Activated CD4-positive, alpha-beta T cell treated with anti-CD3 and anti-CD28 coated beads, Interleukin-2, amount 50 U/mL, for 24 hours (primary cell): ENCODE measurements at regions not wholly inside any gene's neighbourhood (a gene's known extent, or its start where the extent isn't known, plus 50 kb on each side); places are given as distances from the start of the nearest gene placed in this dataset.
"Not testable (repeated sequence)": the region's sequence is repeated elsewhere in the genome, so short reads cannot be mapped to it uniquely, and the experiment has no call there.

Experiments
- DNase-seq, 2 donors: peaks; one replicate each; pipeline ENCODE4 v3.0.0-alpha.2; 2020; ENCODE audit warnings: low read depth in 1 of 2, low spot score in 1 of 2

DNA sequence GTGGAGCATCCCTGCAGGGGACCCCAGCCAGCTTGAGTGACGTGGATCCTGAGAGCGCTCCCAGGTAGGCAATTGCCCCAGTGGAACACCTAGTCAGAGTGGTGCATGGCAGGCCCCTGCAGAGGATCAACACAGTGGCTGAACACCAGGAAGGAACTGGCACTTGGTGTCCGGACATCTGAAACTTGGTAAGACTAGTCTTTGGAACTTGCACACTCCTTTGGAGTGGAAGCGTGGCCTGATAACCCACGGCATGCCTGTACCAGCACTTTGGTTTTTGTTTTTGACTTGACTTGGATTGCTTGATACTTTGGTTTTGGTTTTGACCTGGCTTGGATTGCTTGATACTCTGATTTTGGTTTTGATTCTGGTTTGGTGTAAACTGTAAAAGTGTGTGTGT lies 69.9 kb upstream of the RAP1B start:
- not testable (repeated sequence) for DNase-seq

DNA sequence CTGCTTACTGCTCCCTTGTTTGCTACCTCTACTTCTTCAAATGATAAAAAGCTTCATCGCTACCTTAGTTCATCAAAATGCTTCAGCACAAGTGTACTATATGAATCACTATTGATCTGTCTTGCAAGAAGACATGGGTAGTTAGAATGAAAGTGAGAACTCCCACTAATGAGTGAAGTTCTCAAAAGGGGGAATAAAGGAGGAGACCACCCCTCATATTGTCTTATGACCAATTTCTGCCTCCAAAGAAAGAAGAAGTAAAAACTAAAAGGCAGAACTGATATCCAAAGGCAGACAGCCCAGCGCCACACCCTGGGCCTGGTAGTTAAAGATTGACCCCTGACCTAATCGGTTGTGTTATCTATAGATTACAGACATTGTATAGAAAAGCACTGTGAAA lies 63.4 kb upstream of the RAP1B start:
- DNase-seq = not testable (repeated sequence)

DNA sequence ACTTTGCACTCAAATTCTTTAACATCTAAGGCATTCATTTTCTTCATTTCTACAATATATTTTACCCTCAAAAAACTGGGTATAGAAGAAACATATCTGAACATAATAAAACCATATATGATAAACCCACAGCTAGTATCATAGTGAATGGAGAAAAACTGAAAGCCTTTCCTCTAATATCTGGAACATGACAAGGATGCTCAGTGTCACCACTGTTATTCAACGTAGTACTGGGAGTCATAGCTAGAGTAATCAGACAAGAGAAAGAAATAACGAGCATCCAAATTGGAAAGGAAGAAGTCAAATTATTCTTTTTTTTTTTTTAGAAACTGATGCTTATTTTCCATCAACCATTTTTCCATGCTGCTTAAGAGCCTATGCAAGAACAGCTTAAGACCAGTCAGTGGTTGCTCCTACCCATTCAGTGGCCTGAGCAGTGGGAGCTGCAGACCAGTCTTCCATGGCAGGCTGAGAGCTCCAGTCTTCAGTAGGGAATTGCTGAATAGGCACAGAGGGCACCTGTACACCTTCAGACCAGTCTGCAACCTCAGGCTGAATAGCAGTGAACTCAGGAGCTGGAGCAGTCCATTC lies 58.0 kb upstream of the RAP1B start:
- not testable (repeated sequence) for DNase-seq

DNA sequence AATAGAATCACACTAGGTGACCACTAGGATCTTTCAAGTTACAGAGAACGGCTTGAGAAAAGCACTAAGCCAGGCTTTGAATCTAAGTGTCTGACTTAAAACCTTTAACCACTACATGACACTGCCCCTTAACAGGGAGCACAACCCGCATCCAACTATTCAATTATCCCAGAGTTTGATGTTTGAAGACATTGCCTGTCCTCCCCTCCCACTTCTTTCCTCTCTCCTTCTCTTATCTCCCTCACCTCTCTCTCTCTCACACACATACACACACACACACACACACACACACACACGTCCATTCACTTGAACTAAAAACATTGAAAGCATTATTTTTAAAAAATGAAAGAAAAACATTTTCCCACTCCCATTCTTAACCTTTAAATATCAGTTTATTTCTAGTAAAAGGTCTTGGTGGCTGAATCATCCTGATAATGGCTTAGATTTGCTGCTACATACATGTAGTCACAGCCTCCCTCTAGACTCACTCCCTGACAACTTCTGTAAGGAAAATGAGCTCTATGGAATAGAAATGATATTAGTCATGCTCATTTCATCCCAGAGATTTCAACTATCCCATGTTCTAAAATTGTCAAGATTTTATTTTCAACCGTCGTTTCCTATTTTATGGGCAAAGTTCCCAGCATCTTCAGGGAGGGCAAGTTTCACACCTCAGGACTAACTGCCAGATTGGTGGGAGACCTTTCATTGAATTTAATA lies 53.5 kb upstream of the RAP1B start:
- DNase-seq = no peak

DNA sequence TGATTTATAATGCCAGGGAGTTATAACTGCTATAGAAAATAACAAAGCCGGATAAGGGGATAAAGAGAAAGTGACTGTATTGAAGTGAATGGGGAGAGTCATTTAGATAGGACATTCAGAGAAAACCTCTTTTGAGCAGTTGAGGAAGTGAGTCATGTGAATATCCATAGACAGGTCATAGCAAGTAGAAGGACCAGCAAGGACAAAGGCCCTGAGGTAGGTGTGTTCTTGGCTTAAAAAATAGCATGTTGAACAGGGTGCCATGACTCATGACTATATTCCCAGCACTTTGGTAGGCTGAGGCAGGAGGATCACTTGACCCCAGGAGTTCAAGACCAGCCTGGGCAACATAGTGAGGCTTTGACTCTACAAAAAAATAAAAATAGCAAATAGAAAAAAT lies 51.5 kb upstream of the RAP1B start:
- no peak for DNase-seq

DNA sequence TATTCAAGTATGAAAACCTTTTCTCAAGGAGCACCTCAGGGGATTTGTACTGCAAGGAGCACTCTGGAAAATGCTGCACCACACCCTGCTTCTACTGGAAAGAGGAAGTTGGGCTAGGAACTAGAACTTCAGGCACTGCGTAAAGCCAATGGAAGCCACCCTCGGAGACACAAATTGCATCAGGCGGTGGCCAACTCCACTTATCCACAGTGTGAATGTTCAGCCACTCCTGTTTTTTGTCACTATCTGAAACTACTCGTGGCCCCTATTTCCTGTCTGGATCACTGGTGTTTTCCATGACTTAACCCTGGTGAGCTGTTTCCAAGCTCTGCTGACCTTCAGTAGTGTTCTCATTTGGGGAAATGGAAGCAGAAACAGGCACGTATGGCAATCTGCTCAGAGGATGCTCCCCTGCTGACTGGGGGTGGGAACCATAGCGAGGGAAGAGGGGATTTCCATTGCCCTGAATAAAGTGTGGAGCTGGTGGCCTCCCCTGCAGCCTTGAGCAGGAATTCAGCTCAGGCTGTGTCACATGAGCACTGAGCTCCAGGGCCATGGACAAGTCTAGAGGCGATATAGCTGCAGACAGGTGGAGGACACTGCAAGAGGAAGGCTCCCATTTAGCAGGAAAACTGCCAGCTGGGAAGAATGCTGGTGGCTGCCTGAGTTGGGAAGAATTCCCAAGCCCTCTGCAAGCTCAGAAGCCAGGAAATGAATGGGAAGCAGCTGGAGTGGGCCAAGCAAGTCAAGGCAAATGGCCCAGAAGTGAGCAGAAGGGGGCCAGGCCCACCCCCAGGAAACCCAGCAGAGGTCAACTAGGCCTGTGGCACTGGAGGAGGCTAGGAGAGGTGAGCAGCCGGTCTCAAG lies 50.5 kb upstream of the RAP1B start:
- DNase-seq = no peak

DNA sequence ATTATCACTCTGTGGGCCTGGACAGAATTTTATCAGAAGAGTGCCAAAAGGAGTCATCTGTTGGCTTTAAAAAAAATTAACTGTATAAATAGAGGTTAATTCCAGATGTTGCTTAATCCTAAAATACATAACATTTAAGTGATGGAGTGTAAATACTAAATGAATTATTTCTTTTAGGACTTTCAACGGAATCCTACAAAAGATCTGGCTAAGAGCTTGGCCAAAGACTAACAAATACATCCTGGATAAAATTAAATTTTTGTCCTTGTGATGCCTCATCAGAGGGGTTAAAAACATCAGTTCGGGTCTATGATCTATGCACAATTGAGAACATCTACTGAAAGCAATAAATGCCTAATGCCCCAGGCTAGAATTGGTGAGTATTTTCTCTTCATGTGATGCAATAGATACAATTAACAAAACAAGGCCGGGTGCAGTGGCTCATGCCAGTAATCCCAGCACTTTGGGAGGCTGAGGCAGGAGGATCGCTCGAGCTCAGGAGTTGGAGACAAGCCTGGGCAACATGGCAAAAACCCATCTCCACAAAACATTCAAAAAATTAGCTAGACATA lies 49.8 kb upstream of the RAP1B start:
- DNase-seq = no peak
